SK-N-SH treated with all-trans-retinoic acid at 6 μM for 48 hours (cell line): ENCODE measurements at regions not wholly inside any gene's neighbourhood (a gene's known extent, or its start where the extent isn't known, plus 50 kb on each side); places are given as distances from the start of the nearest gene placed in this dataset.
"Not testable (repeated sequence)": the region's sequence is repeated elsewhere in the genome, so short reads cannot be mapped to it uniquely, and the experiment has no call there.

ENCODE experiments used
- ATAC-seq: fragments of 200-7000 bp; cut with Tn5 transposase; 3 replicates; pipeline ENCODE4 v1.9.1; 2020; ENCODE audit warnings: mild to moderate bottlenecking, moderate library complexity
- BACH2 ChIP-seq: fragments of 250-450 bp; sonication (Bioruptor Pico); IDR thresholded peaks from 2 replicates; pipeline ENCODE4 v1.9.0; 2021; ENCODE audit warnings: mild to moderate bottlenecking, borderline replicate concordance
- CSDC2 ChIP-seq: fragments of 250-450 bp; sonication (Bioruptor Pico); IDR thresholded peaks from 2 replicates; pipeline ENCODE4 v1.5.0; 2020; ENCODE audit warnings: mild to moderate bottlenecking, moderate library complexity
- ESRRG ChIP-seq: fragments of 250-450 bp; sonication (Bioruptor Pico); IDR thresholded peaks from 2 replicates; pipeline ENCODE4 v1.6.1; 2021; ENCODE audit warnings: mild to moderate bottlenecking
- GLIS3 ChIP-seq: fragments of 250-450 bp; sonication (Bioruptor Pico); IDR thresholded peaks from 2 replicates; pipeline ENCODE4 v1.5.0; 2020; ENCODE audit warnings: mild to moderate bottlenecking, moderate library complexity
- ISL1 ChIP-seq: fragments of 250-450 bp; sonication (Bioruptor Pico); IDR thresholded peaks from 2 replicates; pipeline ENCODE4 v2.1.2; 2022; ENCODE audit warnings: mild to moderate bottlenecking, moderate library complexity
- OSR1 ChIP-seq: fragments of 250-450 bp; sonication (Bioruptor Pico); IDR thresholded peaks from 2 replicates; pipeline ENCODE4 v1.8.0; 2022; ENCODE audit warnings: moderate library complexity, mild to moderate bottlenecking, inconsistent platforms
- PATZ1 ChIP-seq: fragments of 250-450 bp; sonication (Bioruptor Pico); IDR thresholded peaks from 2 replicates; pipeline ENCODE4 v1.8.0; 2020; ENCODE audit warnings: mild to moderate bottlenecking, moderate library complexity, borderline replicate concordance
- PPARA ChIP-seq: fragments of 250-450 bp; sonication (Bioruptor Pico); IDR thresholded peaks from 2 replicates; pipeline ENCODE4 v1.5.0; 2020; ENCODE audit warnings: mild to moderate bottlenecking, borderline replicate concordance
- RARB ChIP-seq: fragments of 250-450 bp; sonication (Bioruptor Pico); IDR thresholded peaks from 2 replicates; pipeline ENCODE4 v1.8.0; 2021; ENCODE audit warnings: mild to moderate bottlenecking, moderate library complexity
- TCF4 ChIP-seq: fragments of 250-450 bp; sonication (Bioruptor Pico); IDR thresholded peaks from 2 replicates; pipeline ENCODE4 v1.8.0; 2021; ENCODE audit warnings: mild to moderate bottlenecking, moderate library complexity, borderline replicate concordance
- ZC3H10 ChIP-seq: fragments of 250-450 bp; sonication (Bioruptor Pico); IDR thresholded peaks from 2 replicates; pipeline ENCODE4 v1.5.1; 2021; ENCODE audit warnings: mild to moderate bottlenecking, moderate library complexity
- ZNF565 ChIP-seq: fragments of 450-650 bp; formaldehyde crosslinking; conservative IDR thresholded peaks from 2 replicates; pipeline ENCODE4 v1.5.0; 2020; ENCODE audit warnings: low read depth, mild to moderate bottlenecking, moderate library complexity
- ZNF8 ChIP-seq: fragments of 450-650 bp; formaldehyde crosslinking; IDR thresholded peaks from 2 replicates; pipeline ENCODE4 v1.5.0; 2020; ENCODE audit warnings: mild to moderate bottlenecking, moderate library complexity
- TF ChIP-seq, protein P1 (sequence below): fragments of 250-450 bp; sonication (Bioruptor Pico); IDR thresholded peaks from 2 replicates; pipeline ENCODE4 v1.5.0; 2020; ENCODE audit warnings: mild to moderate bottlenecking, moderate library complexity
- TF ChIP-seq, protein P2 (sequence below): fragments of 250-450 bp; sonication (Bioruptor Pico); IDR thresholded peaks from 2 replicates; pipeline ENCODE4 v1.5.1; 2020; ENCODE audit warnings: low read depth, mild to moderate bottlenecking, moderate library complexity

DNA sequence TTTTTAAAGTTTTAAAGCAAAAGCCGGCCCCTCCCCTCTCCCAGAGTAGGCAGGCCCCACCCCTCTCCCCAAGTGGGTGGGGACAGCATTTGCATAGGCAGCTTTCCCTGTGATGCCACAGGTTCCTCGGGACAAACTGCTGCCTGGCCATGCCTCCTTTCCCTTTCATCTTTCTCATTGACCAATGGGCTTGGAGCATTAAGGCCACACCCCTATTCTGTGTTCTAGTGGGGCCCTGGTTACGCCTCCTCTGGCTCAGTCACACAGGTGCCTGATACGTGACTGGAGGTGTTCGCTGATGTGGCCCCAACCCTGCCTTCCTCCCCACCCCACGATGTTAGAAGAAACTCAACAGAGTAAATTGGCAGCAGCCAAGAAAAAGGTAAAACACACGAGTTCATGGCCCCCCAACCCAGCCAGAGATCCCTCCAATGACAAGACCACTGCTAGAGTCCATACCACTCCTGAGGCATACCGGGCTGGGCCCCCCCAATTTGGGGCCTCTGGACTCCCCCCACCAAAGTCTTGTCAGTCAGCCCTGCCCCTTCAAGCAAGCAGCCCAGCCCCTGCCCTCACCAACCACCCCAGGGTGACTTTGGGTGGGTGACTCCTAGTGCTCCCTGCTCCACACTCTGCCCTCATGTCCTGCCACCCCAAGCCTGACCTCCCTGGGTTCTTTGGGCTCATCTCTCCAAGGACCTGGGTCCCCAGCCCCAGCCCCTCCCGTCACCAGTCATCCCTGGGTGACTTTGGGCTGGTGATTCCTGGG, 62.8 kb upstream of the CSPG4 start (continued):
- TF ChIP-seq, protein P1, sequence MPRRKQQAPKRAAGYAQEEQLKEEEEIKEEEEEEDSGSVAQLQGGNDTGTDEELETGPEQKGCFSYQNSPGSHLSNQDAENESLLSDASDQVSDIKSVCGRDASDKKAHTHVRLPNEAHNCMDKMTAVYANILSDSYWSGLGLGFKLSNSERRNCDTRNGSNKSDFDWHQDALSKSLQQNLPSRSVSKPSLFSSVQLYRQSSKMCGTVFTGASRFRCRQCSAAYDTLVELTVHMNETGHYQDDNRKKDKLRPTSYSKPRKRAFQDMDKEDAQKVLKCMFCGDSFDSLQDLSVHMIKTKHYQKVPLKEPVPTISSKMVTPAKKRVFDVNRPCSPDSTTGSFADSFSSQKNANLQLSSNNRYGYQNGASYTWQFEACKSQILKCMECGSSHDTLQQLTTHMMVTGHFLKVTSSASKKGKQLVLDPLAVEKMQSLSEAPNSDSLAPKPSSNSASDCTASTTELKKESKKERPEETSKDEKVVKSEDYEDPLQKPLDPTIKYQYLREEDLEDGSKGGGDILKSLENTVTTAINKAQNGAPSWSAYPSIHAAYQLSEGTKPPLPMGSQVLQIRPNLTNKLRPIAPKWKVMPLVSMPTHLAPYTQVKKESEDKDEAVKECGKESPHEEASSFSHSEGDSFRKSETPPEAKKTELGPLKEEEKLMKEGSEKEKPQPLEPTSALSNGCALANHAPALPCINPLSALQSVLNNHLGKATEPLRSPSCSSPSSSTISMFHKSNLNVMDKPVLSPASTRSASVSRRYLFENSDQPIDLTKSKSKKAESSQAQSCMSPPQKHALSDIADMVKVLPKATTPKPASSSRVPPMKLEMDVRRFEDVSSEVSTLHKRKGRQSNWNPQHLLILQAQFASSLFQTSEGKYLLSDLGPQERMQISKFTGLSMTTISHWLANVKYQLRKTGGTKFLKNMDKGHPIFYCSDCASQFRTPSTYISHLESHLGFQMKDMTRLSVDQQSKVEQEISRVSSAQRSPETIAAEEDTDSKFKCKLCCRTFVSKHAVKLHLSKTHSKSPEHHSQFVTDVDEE (CRISPR knock-in tag): no peak
- TF ChIP-seq TCF4: no peak
- TF ChIP-seq ZC3H10 (CRISPR knock-in tag): no peak

GRCh38 chr15:75773974-75774373, 61.3 kb upstream of the CSPG4 start:
- not testable (repeated sequence) for ATAC-seq

GRCh38 chr15:75771054-75771453, 58.4 kb upstream of the CSPG4 start:
- not testable (repeated sequence) for ATAC-seq

GRCh38 chr15:75770131-75770530, 57.5 kb upstream of the CSPG4 start:
- ATAC-seq: no peak
- TF ChIP-seq PATZ1: no peak

GRCh38 chr15:75768526-75768925, 55.9 kb upstream of the CSPG4 start:
- ATAC-seq: not testable (repeated sequence)

GRCh38 chr15:75765551-75766305, 53.1 kb upstream of the CSPG4 start:
- not testable (repeated sequence) for ATAC-seq

DNA sequence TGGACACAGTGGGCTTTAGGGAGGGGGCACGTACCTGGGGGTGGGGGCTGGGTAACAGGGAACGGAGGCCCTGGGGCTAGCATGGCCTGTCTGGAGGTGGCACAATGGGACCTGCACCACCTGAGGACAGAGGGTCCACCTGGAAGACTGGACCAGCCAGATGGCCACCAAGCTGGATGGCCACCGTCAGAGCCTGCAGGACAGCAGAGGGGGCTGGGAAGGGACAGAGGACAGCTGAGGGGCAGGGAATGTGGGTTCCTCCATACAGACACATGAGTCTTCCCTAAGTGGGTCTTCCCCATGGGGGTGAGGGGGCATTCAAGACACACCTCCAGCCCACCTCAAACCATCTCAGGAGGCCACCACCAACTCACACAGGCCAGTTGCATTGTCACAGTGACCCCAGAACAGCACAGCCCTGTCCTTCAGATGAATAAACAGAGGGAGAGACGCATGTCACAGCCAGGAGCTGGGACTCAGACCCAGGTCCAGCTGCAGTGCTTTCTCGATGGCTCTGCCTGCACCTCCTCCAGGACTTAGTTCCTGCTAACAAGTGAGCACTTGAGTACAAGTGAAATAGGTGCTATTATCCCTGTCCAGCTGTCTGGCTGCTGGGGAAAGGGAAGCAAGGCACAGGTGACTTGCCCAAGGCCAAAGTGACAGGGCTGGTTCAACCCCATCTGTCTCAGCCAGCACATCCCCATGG, 52.4 kb upstream of the CSPG4 start:
- ATAC-seq: not testable (repeated sequence)

GRCh38 chr15:75763635-75764600, 51.3 kb upstream of the CSPG4 start:
- ATAC-seq: not testable (repeated sequence)

GRCh38 chr15:75763137-75763611, 50.5 kb upstream of the CSPG4 start:
- no peak for ATAC-seq
- TF ChIP-seq GLIS3 (CRISPR knock-in tag) (no peak), TCF4 (no peak), ISL1 (no peak), ESRRG (CRISPR knock-in tag) (no peak), ZNF565 (CRISPR knock-in tag) (no peak), OSR1 (CRISPR knock-in tag) (no peak), RARB (no peak), BACH2 (CRISPR knock-in tag) (no peak), CSDC2 (CRISPR knock-in tag) (no peak), PPARA (CRISPR knock-in tag) (no peak), ZNF8 (CRISPR knock-in tag) (no peak)
- TF ChIP-seq, protein P1 (CRISPR knock-in tag): no peak
- TF ChIP-seq, protein P2, sequence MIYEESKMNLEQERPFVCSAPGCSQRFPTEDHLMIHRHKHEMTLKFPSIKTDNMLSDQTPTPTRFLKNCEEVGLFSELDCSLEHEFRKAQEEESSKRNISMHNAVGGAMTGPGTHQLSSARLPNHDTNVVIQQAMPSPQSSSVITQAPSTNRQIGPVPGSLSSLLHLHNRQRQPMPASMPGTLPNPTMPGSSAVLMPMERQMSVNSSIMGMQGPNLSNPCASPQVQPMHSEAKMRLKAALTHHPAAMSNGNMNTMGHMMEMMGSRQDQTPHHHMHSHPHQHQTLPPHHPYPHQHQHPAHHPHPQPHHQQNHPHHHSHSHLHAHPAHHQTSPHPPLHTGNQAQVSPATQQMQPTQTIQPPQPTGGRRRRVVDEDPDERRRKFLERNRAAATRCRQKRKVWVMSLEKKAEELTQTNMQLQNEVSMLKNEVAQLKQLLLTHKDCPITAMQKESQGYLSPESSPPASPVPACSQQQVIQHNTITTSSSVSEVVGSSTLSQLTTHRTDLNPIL (CRISPR knock-in tag): no peak
